Smooth muscle cell (in vitro differentiated cells): ENCODE measurements at regions not wholly inside any gene's neighbourhood (a gene's known extent, or its start where the extent isn't known, plus 50 kb on each side); places are given as distances from the start of the nearest gene placed in this dataset.
"Not testable (repeated sequence)": the region's sequence is repeated elsewhere in the genome, so short reads cannot be mapped to it uniquely, and the experiment has no call there.

Experiments used
- DNase-seq: peaks from one replicate; lab custom pipeline; 2025; ENCODE audit not compliant: unreplicated experiment; lab: John Stamatoyannopoulos, UW
- H2AFZ ChIP-seq: fragments of 200-600 bp; sonication (generic); 2 replicates; pipeline ENCODE4 v1.6.0; 2016; ENCODE audit warnings: antibody characterized with exemption, low read depth, mild to moderate bottlenecking
- H3F3A ChIP-seq: fragments of 200-600 bp; sonication (generic); 2 replicates; pipeline ENCODE4 v1.6.0; 2017; ENCODE audit warnings: antibody characterized with exemption, low read depth
- H3K27ac ChIP-seq: fragments of 200-600 bp; sonication (generic); 2 replicates; pipeline ENCODE4 v1.5.1; 2016; ENCODE audit warnings: low read depth, mild to moderate bottlenecking
- H3K27me3 ChIP-seq: fragments of 200-600 bp; sonication (generic); 2 replicates; pipeline ENCODE4 v1.6.1; 2016; ENCODE audit warnings: low read depth, mild to moderate bottlenecking
- H3K36me3 ChIP-seq: fragments of 200-600 bp; sonication (generic); 2 replicates; pipeline ENCODE4 v1.5.1; 2016; ENCODE audit warnings: low read depth
- H3K4me1 ChIP-seq: fragments of 200-600 bp; sonication (generic); 2 replicates; pipeline ENCODE4 v1.5.1; 2016; ENCODE audit warnings: low read depth
- H3K4me2 ChIP-seq: fragments of 200-600 bp; sonication (generic); 2 replicates; pipeline ENCODE4 v1.6.0; 2016; ENCODE audit warnings: mild to moderate bottlenecking
- H3K4me3 ChIP-seq: fragments of 200-600 bp; sonication (generic); 2 replicates; pipeline ENCODE4 v1.5.1; 2016; ENCODE audit warnings: mild to moderate bottlenecking
- H3K79me2 ChIP-seq: fragments of 200-600 bp; sonication (generic); 2 replicates; pipeline ENCODE4 v1.6.0; 2016; ENCODE audit warnings: low read depth, mild to moderate bottlenecking
- H3K9ac ChIP-seq: fragments of 200-600 bp; sonication (generic); 2 replicates; pipeline ENCODE4 v1.6.0; 2016; ENCODE audit warnings: low read depth
- H3K9me3 ChIP-seq: fragments of 200-600 bp; sonication (generic); replicated peaks from 2 replicates; pipeline ENCODE4 v1.5.1; 2016; ENCODE audit warnings: low read depth
- H4K20me1 ChIP-seq: fragments of 200-600 bp; sonication (generic); 2 replicates; pipeline ENCODE4 v1.6.0; 2016; ENCODE audit warnings: low read depth
- CTCF ChIP-seq: fragments of 200-600 bp; sonication (generic); IDR thresholded peaks from 2 replicates; pipeline ENCODE4 v1.5.1; 2017; ENCODE audit warnings: borderline replicate concordance, mild to moderate bottlenecking, antibody characterized with exemption; ENCODE audit not compliant: insufficient read depth, poor library complexity, severe bottlenecking
- WGBS: methylation state at CpG from one replicate; pipeline ENCODE4 v1.1.7; 2016; ENCODE audit warnings: low lambda C conversion rate; 5-methylcytosine and 5-hydroxymethylcytosine counted together

- no peaks in the 10 kb centered on the region for H3K27me3 ChIP-seq
- H3F3A ChIP-seq: no peaks in the 10 kb centered on the region
- H3K9me3 ChIP-seq: no peaks in the 10 kb centered on the region
- no peak overlapping the region for H3K4me2 ChIP-seq
- TF ChIP-seq CTCF: no peak
- H4K20me1 ChIP-seq: no peaks in the 10 kb centered on the region
- H3K79me2 ChIP-seq: no peaks in the 10 kb centered on the region
- WGBS: 89% methylated on average over 12 of the region's 12 CpGs
- no peak overlapping the region for H2AFZ ChIP-seq
- H3K27ac ChIP-seq: no peak overlapping the region
- H3K9ac ChIP-seq: no peak overlapping the region
- H3K4me3 ChIP-seq: no peak overlapping the region
- H3K36me3 ChIP-seq: no peaks in the 10 kb centered on the region
- DNase-seq: no peak
- no peaks in the 10 kb centered on the region for H3K4me1 ChIP-seq
Observed at GRCh38 chr7:17099083-17099973, 199.1 kb upstream of the AHR start.

- not testable (repeated sequence) for H3K9ac ChIP-seq, H3F3A ChIP-seq, H3K4me3 ChIP-seq, H3K9me3 ChIP-seq, H3K27me3 ChIP-seq, H3K4me1 ChIP-seq, H3K36me3 ChIP-seq, H3K79me2 ChIP-seq, DNase-seq, H3K27ac ChIP-seq, H4K20me1 ChIP-seq, H3K4me2 ChIP-seq, H2AFZ ChIP-seq
- WGBS: 97% methylated on average over 2 of the region's 2 CpGs
Observed at GRCh38 chr7:17099974-17100509, 198.4 kb upstream of the AHR start.

GRCh38 chr7:17101207-17101696 is 197.2 kb upstream of the AHR start:
- Histone ChIP-seq H3K79me2 (no peaks in the 10 kb centered on the region), H3K27ac (no peak overlapping the region), H3F3A (no peaks in the 10 kb centered on the region), H3K9ac (no peak overlapping the region), H3K36me3 (no peaks in the 10 kb centered on the region), H3K4me1 (no peaks in the 10 kb centered on the region), H4K20me1 (no peaks in the 10 kb centered on the region), H3K4me2 (no peak overlapping the region), H3K9me3 (no peaks in the 10 kb centered on the region), H3K27me3 (no peaks in the 10 kb centered on the region), H2AFZ (no peak overlapping the region), H3K4me3 (no peak overlapping the region)
- 92% methylated on average over 6 of the region's 6 CpGs for WGBS
- no peak for DNase-seq
- no peak for TF ChIP-seq CTCF

GRCh38 chr7:17103170-17103569 is 195.3 kb upstream of the AHR start:
- H3K9me3 ChIP-seq: no peaks in the 10 kb centered on the region
- H4K20me1 ChIP-seq: no peaks in the 10 kb centered on the region
- no peaks in the 10 kb centered on the region for H3K36me3 ChIP-seq
- no peak overlapping the region for H3K9ac ChIP-seq
- H3K27me3 ChIP-seq: no peaks in the 10 kb centered on the region
- H3K79me2 ChIP-seq: no peaks in the 10 kb centered on the region
- TF ChIP-seq CTCF: no peak
- no peak overlapping the region for H3K4me3 ChIP-seq
- no peak overlapping the region for H2AFZ ChIP-seq
- H3K4me2 ChIP-seq: no peak overlapping the region
- H3K27ac ChIP-seq: no peak overlapping the region
- WGBS: 46% methylated on average over 4 of the region's 4 CpGs
- DNase-seq: no peak
- H3K4me1 ChIP-seq: no peaks in the 10 kb centered on the region
- H3F3A ChIP-seq: no peaks in the 10 kb centered on the region
